Left ventricle myocardium inferior (tissue), 1 donor: ENCODE measurements at regions not wholly inside any gene's neighbourhood (a gene's known extent, or its start where the extent isn't known, plus 50 kb on each side); places are given as distances from the start of the nearest gene placed in this dataset.

Source experiments
- DNase-seq: peaks from one replicate; pipeline ENCODE4 v3.0.0-alpha.2; 2020
- H3K27ac ChIP-seq: fragments of 200-600 bp; replicated peaks from 2 replicates; pipeline ENCODE4 v1.8.0; 2021
- H3K27me3 ChIP-seq: fragments of 200-600 bp; 2 replicates; pipeline ENCODE4 v1.8.0; 2021; ENCODE audit warnings: low read depth
- H3K36me3 ChIP-seq: fragments of 200-600 bp; 2 replicates; pipeline ENCODE4 v1.8.0; 2021
- H3K4me1 ChIP-seq: fragments of 200-600 bp; 2 replicates; pipeline ENCODE4 v1.8.0; 2021
- H3K4me3 ChIP-seq: fragments of 200-600 bp; 2 replicates; pipeline ENCODE4 v1.8.0; 2021; ENCODE audit warnings: mild to moderate bottlenecking, moderate library complexity
- H3K9me3 ChIP-seq: fragments of 200-600 bp; replicated peaks from 2 replicates; pipeline ENCODE4 v1.8.0; 2021
- CTCF ChIP-seq: fragments of 200-600 bp; IDR thresholded peaks from 2 replicates; pipeline ENCODE4 v1.8.0; 2021; ENCODE audit warnings: antibody characterized with exemption, mild to moderate bottlenecking, borderline replicate concordance
- intact Hi-C: fragments of 100-400 bp; cut with micrococcal nuclease; formaldehyde crosslinking; loops from one replicate; pipeline ENCODE4 v1.11.0; 2022
- donor health status: DM: no; HTN: yes; CAD: no; lungs with severe emphysema.

GRCh38 chr5:3377831-3378230 lies 217.8 kb upstream of the IRX1 start:
- H3K27me3 ChIP-seq = no peaks in the 10 kb centered on the region
- H3K36me3 ChIP-seq = no peaks in the 10 kb centered on the region
- no peak overlapping the region for H3K4me3 ChIP-seq
- intact Hi-C loops = no loop called here
- no peak for TF ChIP-seq CTCF
- no peak overlapping the region for H3K27ac ChIP-seq
- H3K4me1 ChIP-seq = no peaks in the 10 kb centered on the region
- H3K9me3 ChIP-seq = peaks cover 12% of the 10 kb centered on the region
- DNase-seq = no peak

- intact Hi-C loops = no loop called here
- Histone ChIP-seq H3K27me3 (no peaks in the 10 kb centered on the region), H3K27ac (no peak overlapping the region), H3K4me3 (no peak overlapping the region), H3K9me3 (peaks cover 18% of the 10 kb centered on the region), H3K36me3 (no peaks in the 10 kb centered on the region), H3K4me1 (no peaks in the 10 kb centered on the region)
- DNase-seq = no peak
- no peak for TF ChIP-seq CTCF
These were observed 218.5 kb upstream of the IRX1 start for GRCh38 chr5:3377176-3377575.

DNA sequence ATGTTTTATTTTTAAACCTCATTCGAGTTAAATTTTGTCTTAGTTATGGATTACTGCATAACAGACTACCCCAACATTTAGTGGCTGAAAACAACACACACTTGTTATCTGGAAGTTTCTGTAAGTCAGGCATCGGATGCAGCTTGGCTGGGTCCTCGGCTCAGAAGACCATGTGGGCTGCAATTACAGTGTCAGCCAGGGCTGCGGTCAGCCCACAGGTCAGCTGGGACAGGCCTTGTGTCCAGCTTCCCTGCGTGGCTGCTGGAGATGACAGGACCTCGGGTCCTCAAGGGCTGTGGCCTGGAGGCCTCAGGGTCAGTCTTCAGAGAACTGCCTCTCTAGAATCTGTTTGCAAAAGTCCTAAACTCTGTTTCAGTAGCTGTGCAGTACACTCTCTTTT lies 219.0 kb upstream of the IRX1 start:
- intact Hi-C loops = no loop called here
- no peak for DNase-seq
- Histone ChIP-seq H3K4me3 (no peak overlapping the region), H3K9me3 (peaks cover 24% of the 10 kb centered on the region), H3K27me3 (no peaks in the 10 kb centered on the region), H3K4me1 (no peaks in the 10 kb centered on the region), H3K36me3 (no peaks in the 10 kb centered on the region), H3K27ac (no peak overlapping the region)
- TF ChIP-seq CTCF = no peak

- no peak overlapping the region for H3K27ac ChIP-seq
- peaks cover 33% of the 10 kb centered on the region for H3K9me3 ChIP-seq
- H3K4me1 ChIP-seq = no peaks in the 10 kb centered on the region
- no peak for TF ChIP-seq CTCF
- no peaks in the 10 kb centered on the region for H3K36me3 ChIP-seq
- intact Hi-C loops = no loop called here
- no peaks in the 10 kb centered on the region for H3K27me3 ChIP-seq
- no peak overlapping the region for H3K4me3 ChIP-seq
- DNase-seq = no peak
These were observed 219.9 kb upstream of the IRX1 start for GRCh38 chr5:3375586-3376311.

- Histone ChIP-seq H3K4me3 (no peak overlapping the region), H3K36me3 (no peaks in the 10 kb centered on the region), H3K27ac (no peak overlapping the region), H3K9me3 (peaks cover 43% of the 10 kb centered on the region), H3K4me1 (no peaks in the 10 kb centered on the region), H3K27me3 (no peaks in the 10 kb centered on the region)
- DNase-seq = no peak
- intact Hi-C loops = no loop called here
- TF ChIP-seq CTCF = no peak
These were observed 222.2 kb upstream of the IRX1 start for GRCh38 chr5:3373391-3373790.
